Vagina (tissue), 2 donors: ENCODE measurements at regions not wholly inside any gene's neighbourhood (a gene's known extent, or its start where the extent isn't known, plus 50 kb on each side); places are given as distances from the start of the nearest gene placed in this dataset.

ENCODE experiments used
- DNase-seq, 2 donors: peaks; one replicate each; pipeline ENCODE4 v3.0.0-alpha.2; 2017; ENCODE audit errors: extremely low spot score in 2 of 2
- H3K27ac ChIP-seq: fragments of 200-600 bp; sonication (generic); one replicate; pipeline ENCODE4 v1.5.1; 2019
- H3K27me3 ChIP-seq: fragments of 200-600 bp; sonication (generic); one replicate; pipeline ENCODE4 v1.5.1; 2019
- H3K36me3 ChIP-seq, 2 donors: fragments of 200-600 bp; sonication (generic); one replicate each; pipeline ENCODE4 v1.5.1; 2017 to 2019
- H3K4me1 ChIP-seq: fragments of 200-600 bp; sonication (generic); one replicate; pipeline ENCODE4 v1.5.1; 2019
- H3K4me3 ChIP-seq, 2 donors: fragments of 200-600 bp; sonication (generic); 1 replicate in 1 of 2; 2 replicates in 1 of 2; pipeline ENCODE4 v1.5.1; 2016 to 2019
- H3K9me3 ChIP-seq: fragments of 200-600 bp; sonication (generic); one replicate; pipeline ENCODE4 v1.5.1; 2019
- CTCF ChIP-seq, 3 experiments: fragments of 450-650 bp in 2 of 3; fragments of 200-600 bp in 1 of 3; sonication (generic) in 1 of 3; IDR thresholded peaks; one replicate each; pipeline ENCODE4 v1.5.1; 2017 to 2019; ENCODE audit warnings: antibody characterized with exemption in 3 of 3, mild to moderate bottlenecking in 2 of 3, moderate library complexity in 2 of 3
- POLR2A ChIP-seq, 2 donors: fragments of 450-650 bp; IDR thresholded peaks; one replicate each; pipeline ENCODE4 v1.6.1; 2017; ENCODE audit warnings: antibody characterized with exemption in 2 of 2, mild to moderate bottlenecking in 2 of 2, moderate library complexity in 2 of 2
- POLR2AphosphoS5 ChIP-seq, 2 donors: sonication (generic); formaldehyde crosslinking; IDR thresholded peaks; one replicate each; pipeline ENCODE4 v1.9.0; 2017; ENCODE audit warnings: antibody characterized with exemption in 2 of 2, mild to moderate bottlenecking in 2 of 2, low read depth in 1 of 2; ENCODE audit not compliant: insufficient read depth in 1 of 2
- intact Hi-C: fragments of 100-400 bp; cut with DNase I; formaldehyde crosslinking; loops from one replicate; pipeline ENCODE4 v1.15.1; 2023

GRCh38 chr10:107834706-107835105 lies 670.2 kb upstream of the SORCS1 start:
- no peaks in the 10 kb centered on the region for H3K4me1 ChIP-seq
- DNase-seq: no peak
- H3K27ac ChIP-seq: no peak overlapping the region
- H3K9me3 ChIP-seq: no peaks in the 10 kb centered on the region
- H3K36me3 ChIP-seq: no peaks in the 10 kb centered on the region
- no peaks in the 10 kb centered on the region for H3K27me3 ChIP-seq
- intact Hi-C loops: no loop called here
- H3K4me3 ChIP-seq: no peak overlapping the region
- TF ChIP-seq POLR2AphosphoS5 (IDR thresholded peaks at IDR 0.05; ENCODE audit: insufficient read depth in 1 of 2, low read depth in 1 of 2) (no peak), CTCF (IDR thresholded peaks at IDR 0.05) (no peak), POLR2A (IDR thresholded peaks at IDR 0.05) (no peak)

GRCh38 chr10:107831772-107832171 lies 667.3 kb upstream of the SORCS1 start:
- H3K27ac ChIP-seq: no peak overlapping the region
- intact Hi-C loops: no loop called here
- no peaks in the 10 kb centered on the region for H3K36me3 ChIP-seq
- H3K9me3 ChIP-seq: no peaks in the 10 kb centered on the region
- H3K4me3 ChIP-seq: no peak overlapping the region
- no peaks in the 10 kb centered on the region for H3K27me3 ChIP-seq
- TF ChIP-seq CTCF (IDR thresholded peaks at IDR 0.05) (no peak), POLR2AphosphoS5 (IDR thresholded peaks at IDR 0.05; ENCODE audit: insufficient read depth in 1 of 2, low read depth in 1 of 2) (no peak), POLR2A (IDR thresholded peaks at IDR 0.05) (no peak)
- H3K4me1 ChIP-seq: no peaks in the 10 kb centered on the region
- DNase-seq: no peak

- Histone ChIP-seq H3K9me3 (no peaks in the 10 kb centered on the region), H3K36me3 (no peaks in the 10 kb centered on the region), H3K4me3 (no peak overlapping the region), H3K27me3 (no peaks in the 10 kb centered on the region), H3K4me1 (no peaks in the 10 kb centered on the region), H3K27ac (no peak overlapping the region)
- intact Hi-C loops: no loop called here
- TF ChIP-seq POLR2AphosphoS5 (IDR thresholded peaks at IDR 0.05; ENCODE audit: insufficient read depth in 1 of 2, low read depth in 1 of 2) (no peak), POLR2A (IDR thresholded peaks at IDR 0.05) (no peak), CTCF (IDR thresholded peaks at IDR 0.05) (no peak)
- no peak for DNase-seq
Measured at GRCh38 chr10:107829161-107829560, 664.7 kb upstream of the SORCS1 start.

- Histone ChIP-seq H3K4me1 (no peaks in the 10 kb centered on the region), H3K9me3 (no peaks in the 10 kb centered on the region), H3K27me3 (no peaks in the 10 kb centered on the region), H3K36me3 (no peaks in the 10 kb centered on the region), H3K4me3 (no peak overlapping the region), H3K27ac (no peak overlapping the region)
- no peak for TF ChIP-seq CTCF (IDR thresholded peaks at IDR 0.05)
- no peak for TF ChIP-seq POLR2AphosphoS5 (IDR thresholded peaks at IDR 0.05; ENCODE audit: insufficient read depth in 1 of 2, low read depth in 1 of 2)
- no peak for TF ChIP-seq POLR2A (IDR thresholded peaks at IDR 0.05)
- intact Hi-C loops: no loop called here
- no peak for DNase-seq
Measured at GRCh38 chr10:107826171-107826570, 661.7 kb upstream of the SORCS1 start.

- Histone ChIP-seq H3K27me3 (no peaks in the 10 kb centered on the region), H3K36me3 (no peaks in the 10 kb centered on the region), H3K9me3 (no peaks in the 10 kb centered on the region), H3K4me3 (no peak overlapping the region), H3K27ac (no peak overlapping the region), H3K4me1 (no peaks in the 10 kb centered on the region)
- no peak for DNase-seq
- no peak for TF ChIP-seq POLR2A (IDR thresholded peaks at IDR 0.05)
- peak in 1 of 3 experiments; percentile 44 for TF ChIP-seq CTCF (IDR thresholded peaks at IDR 0.05)
- no peak for TF ChIP-seq POLR2AphosphoS5 (IDR thresholded peaks at IDR 0.05; ENCODE audit: insufficient read depth in 1 of 2, low read depth in 1 of 2)
- intact Hi-C loops: no loop called here
Measured at GRCh38 chr10:107814865-107815487, 650.5 kb upstream of the SORCS1 start.
